CD4-positive, alpha-beta T cell (primary cell): ENCODE measurements at regions not wholly inside any gene's neighbourhood (a gene's known extent, or its start where the extent isn't known, plus 50 kb on each side); places are given as distances from the start of the nearest gene placed in this dataset. TPM values are rescaled to one million over a fixed set of nuclear protein-coding genes. Genes with fewer than 3 reads are reported as not detected.
"Not testable (repeated sequence)": the region's sequence is repeated elsewhere in the genome, so short reads cannot be mapped to it uniquely, and the experiment has no call there.

Source experiments
- ATAC-seq: fragments of 200-7000 bp; cut with Tn5 transposase; one replicate; pipeline ENCODE4 v1.10.0; 2022; ENCODE audit warnings: mild to moderate bottlenecking; ENCODE audit not compliant: poor library complexity
- CTCF ChIA-PET: fragments of 350-600 bp; sonication (Branson Sonifier 250); formaldehyde crosslinking; loops from one replicate; lab custom pipeline; 2021; ENCODE audit warnings: antibody characterized with exemption, inconsistent platforms; lab: Charles Lee
- POLR2A ChIA-PET: fragments of 350-600 bp; sonication (Branson Sonifier 250); formaldehyde crosslinking; loops from one replicate; lab custom pipeline; 2021; ENCODE audit warnings: antibody characterized with exemption, inconsistent platforms; lab: Charles Lee
- DNase-seq, 14 experiments: peaks; one replicate each; pipeline ENCODE4 v3.0.0-alpha.2; 2013 to 2020; ENCODE audit warnings: mixed read lengths in 2 of 14
- H3K27ac ChIP-seq, 2 donors: one replicate each; pipeline versions ENCODE4 v1.5.1 to v1.7.0; 2013; ENCODE audit warnings: low read length in 2 of 2, low read depth in 1 of 2, mild to moderate bottlenecking in 1 of 2
- H3K27me3 ChIP-seq, 2 experiments: 1 replicate in 1 of 2; 2 replicates in 1 of 2; pipeline versions ENCODE4 v1.6.1 to v1.7.0; 2013; ENCODE audit warnings: low read length in 2 of 2, control low read depth in 1 of 2, mild to moderate bottlenecking in 1 of 2, moderate library complexity in 1 of 2; ENCODE audit not compliant: insufficient read depth in 2 of 2, control insufficient read depth in 1 of 2
- H3K36me3 ChIP-seq: one replicate; pipeline ENCODE4 v1.6.1; 2013; ENCODE audit warnings: low read length, control low read depth; ENCODE audit not compliant: insufficient read depth
- H3K4me1 ChIP-seq: one replicate; pipeline ENCODE4 v1.6.1; 2013; ENCODE audit warnings: low read length, control low read depth; ENCODE audit not compliant: insufficient read depth
- H3K4me3 ChIP-seq: one replicate; pipeline ENCODE4 v1.5.1; 2013; ENCODE audit warnings: mild to moderate bottlenecking, low read length, moderate library complexity
- H3K9me3 ChIP-seq, 2 experiments: 1 replicate in 1 of 2; 2 replicates in 1 of 2; pipeline versions ENCODE4 v1.6.1 to v1.7.0; 2013; ENCODE audit warnings: low read length in 2 of 2, mild to moderate bottlenecking in 2 of 2, control low read depth in 1 of 2, moderate library complexity in 1 of 2; ENCODE audit not compliant: control insufficient read depth in 1 of 2, insufficient read depth in 1 of 2
- H3K27ac Mint-ChIP-seq: one replicate; pipeline ENCODE4 v1.8.0; 2020; ENCODE audit warnings: mixed read lengths
- H3K27me3 Mint-ChIP-seq: one replicate; pipeline ENCODE4 v1.8.0; 2021; ENCODE audit warnings: mixed read lengths
- H3K36me3 Mint-ChIP-seq: one replicate; pipeline ENCODE4 v1.8.0; 2021; ENCODE audit warnings: low read depth, mixed read lengths
- H3K4me1 Mint-ChIP-seq: one replicate; pipeline ENCODE4 v1.8.0; 2021; ENCODE audit warnings: low read depth, mixed read lengths
- H3K4me3 Mint-ChIP-seq: one replicate; pipeline ENCODE4 v1.8.0; 2020; ENCODE audit warnings: mild to moderate bottlenecking, mixed read lengths
- H3K9me3 Mint-ChIP-seq: one replicate; pipeline ENCODE4 v1.8.0; 2020; ENCODE audit warnings: mixed read lengths
- CTCF ChIP-seq: fragments of 200-600 bp; IDR thresholded peaks from one replicate; pipeline ENCODE4 v1.8.0; 2022; ENCODE audit warnings: antibody characterized with exemption, mild to moderate bottlenecking
- intact Hi-C, 2 experiments: fragments of 100-400 bp; cut with DNase I in 1 of 2; cut with micrococcal nuclease in 1 of 2; formaldehyde crosslinking; loops; one replicate each; pipeline versions ENCODE4 v1.15.1 to v1.9.0; 2023 to 2025; cut with DNase I, micrococcal nuclease
- microRNA-seq: library from miRNA; unstranded; fragments of <30 nt; microRNA quantifications from one replicate; pipeline ENCODE4 v1.2.0, GENCODE V29; 2021; ENCODE audit warnings: borderline microRNAs expressed, borderline replicate concordance

- H3K4me3 Mint-ChIP-seq = no peak overlapping the region
- no peaks in the 10 kb centered on the region for H3K36me3 Mint-ChIP-seq
- intact Hi-C loops = no loop called here
- H3K4me1 Mint-ChIP-seq = peaks cover 16% of the 10 kb centered on the region
- ATAC-seq = no peak
- no peak overlapping the region for H3K27ac ChIP-seq
- H3K9me3 ChIP-seq = no peaks in the 10 kb centered on the region
- ChIA-PET POLR2A (no interaction called here), CTCF (no interaction called here)
- H3K27ac Mint-ChIP-seq = no peak overlapping the region
- DNase-seq = no peak
- no peak overlapping the region for H3K4me3 ChIP-seq
- H3K4me1 ChIP-seq = no peaks in the 10 kb centered on the region
- no peaks in the 10 kb centered on the region for H3K27me3 ChIP-seq
- peaks cover 8% of the 10 kb centered on the region for H3K9me3 Mint-ChIP-seq
- no peaks in the 10 kb centered on the region for H3K27me3 Mint-ChIP-seq
- TF ChIP-seq CTCF = no peak
- H3K36me3 ChIP-seq = no peaks in the 10 kb centered on the region
Observed at GRCh38 chr5:87210743-87211142, 56.9 kb upstream of the RASA1 start.

GRCh38 chr5:87211676-87212075 is 56.0 kb upstream of the RASA1 start:
- no peak for TF ChIP-seq CTCF
- Histone ChIP-seq H3K27ac (no peak overlapping the region), H3K27me3 (no peaks in the 10 kb centered on the region), H3K9me3 (no peaks in the 10 kb centered on the region), H3K36me3 (no peaks in the 10 kb centered on the region), H3K4me3 (no peak overlapping the region), H3K4me1 (no peaks in the 10 kb centered on the region)
- ATAC-seq (no peak), DNase-seq (no peak)
- ChIA-PET POLR2A (no interaction called here), CTCF (no interaction called here)
- H3K27ac Mint-ChIP-seq = no peak overlapping the region
- no peaks in the 10 kb centered on the region for H3K36me3 Mint-ChIP-seq
- intact Hi-C loops = no loop called here
- peaks cover 8% of the 10 kb centered on the region for H3K9me3 Mint-ChIP-seq
- H3K27me3 Mint-ChIP-seq = no peaks in the 10 kb centered on the region
- H3K4me1 Mint-ChIP-seq = peaks cover 16% of the 10 kb centered on the region
- H3K4me3 Mint-ChIP-seq = no peak overlapping the region

- H3K4me1 ChIP-seq, H3K36me3 ChIP-seq, H3K27ac Mint-ChIP-seq, H3K9me3 Mint-ChIP-seq, H3K4me3 ChIP-seq, H3K36me3 Mint-ChIP-seq, POLR2A ChIA-PET, H3K27me3 ChIP-seq, H3K27me3 Mint-ChIP-seq, H3K27ac ChIP-seq, ATAC-seq, H3K9me3 ChIP-seq, DNase-seq, CTCF ChIA-PET, H3K4me3 Mint-ChIP-seq, intact Hi-C loops: not testable (repeated sequence)
- H3K4me1 Mint-ChIP-seq = peaks cover 16% of the 10 kb centered on the region
Observed at GRCh38 chr5:87212183-87212582, 55.5 kb upstream of the RASA1 start.

GRCh38 chr5:87217480-87217879 is 50.2 kb upstream of the RASA1 start:
- H3K4me1 Mint-ChIP-seq, POLR2A ChIA-PET, H3K36me3 ChIP-seq, CTCF ChIA-PET, H3K27me3 ChIP-seq, intact Hi-C loops, H3K27ac Mint-ChIP-seq, DNase-seq, H3K4me3 ChIP-seq, H3K9me3 Mint-ChIP-seq, H3K4me3 Mint-ChIP-seq, H3K9me3 ChIP-seq, H3K27me3 Mint-ChIP-seq, H3K36me3 Mint-ChIP-seq, H3K4me1 ChIP-seq, ATAC-seq, H3K27ac ChIP-seq: not testable (repeated sequence)

Small RNA genes lying in the stretch of these regions (microRNA-seq; reads per million reads assigned to microRNA genes)
- not detected for gene MIR4280
